ENCODE measurements at regions not wholly inside any gene's neighbourhood (a gene's known extent, or its start where the extent isn't known, plus 50 kb on each side); places are given as distances from the start of the nearest gene placed in this dataset.

DNA sequence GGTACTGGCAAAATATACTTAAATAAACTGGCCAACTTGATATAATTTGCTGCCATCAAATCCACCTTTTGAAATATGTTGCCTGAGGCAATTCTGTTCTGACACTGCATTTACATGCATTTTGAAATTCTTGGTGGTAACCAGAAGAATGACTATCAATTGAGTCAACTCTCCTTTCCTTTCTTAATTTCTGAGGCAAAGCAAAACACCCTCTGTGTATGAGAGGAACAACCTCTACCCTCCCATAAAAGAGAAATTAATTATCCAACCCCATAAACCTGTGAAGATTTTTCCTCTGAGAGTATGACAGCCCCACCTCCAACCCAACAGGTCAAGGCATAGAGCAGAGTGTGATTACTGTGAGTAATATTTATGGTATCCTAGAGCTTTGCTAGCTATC lies 286.8 kb downstream of the NR2F1-AS1 start:
- DNase-seq = no peak
- no peaks in the 10 kb centered on the region for H3K36me3 Mint-ChIP-seq (ENCODE audit: unreplicated experiment)
- H3K9me3 Mint-ChIP-seq (ENCODE audit: unreplicated experiment) = no peaks in the 10 kb centered on the region
- H3K4me3 Mint-ChIP-seq (ENCODE audit: unreplicated experiment) = no peak overlapping the region
- H3K4me1 Mint-ChIP-seq (ENCODE audit: low read depth, unreplicated experiment) = no peaks in the 10 kb centered on the region
- TF ChIP-seq, protein P1, sequence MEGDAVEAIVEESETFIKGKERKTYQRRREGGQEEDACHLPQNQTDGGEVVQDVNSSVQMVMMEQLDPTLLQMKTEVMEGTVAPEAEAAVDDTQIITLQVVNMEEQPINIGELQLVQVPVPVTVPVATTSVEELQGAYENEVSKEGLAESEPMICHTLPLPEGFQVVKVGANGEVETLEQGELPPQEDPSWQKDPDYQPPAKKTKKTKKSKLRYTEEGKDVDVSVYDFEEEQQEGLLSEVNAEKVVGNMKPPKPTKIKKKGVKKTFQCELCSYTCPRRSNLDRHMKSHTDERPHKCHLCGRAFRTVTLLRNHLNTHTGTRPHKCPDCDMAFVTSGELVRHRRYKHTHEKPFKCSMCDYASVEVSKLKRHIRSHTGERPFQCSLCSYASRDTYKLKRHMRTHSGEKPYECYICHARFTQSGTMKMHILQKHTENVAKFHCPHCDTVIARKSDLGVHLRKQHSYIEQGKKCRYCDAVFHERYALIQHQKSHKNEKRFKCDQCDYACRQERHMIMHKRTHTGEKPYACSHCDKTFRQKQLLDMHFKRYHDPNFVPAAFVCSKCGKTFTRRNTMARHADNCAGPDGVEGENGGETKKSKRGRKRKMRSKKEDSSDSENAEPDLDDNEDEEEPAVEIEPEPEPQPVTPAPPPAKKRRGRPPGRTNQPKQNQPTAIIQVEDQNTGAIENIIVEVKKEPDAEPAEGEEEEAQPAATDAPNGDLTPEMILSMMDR (IDR thresholded peaks at IDR 0.05; ENCODE audit: partially characterized antibody, unreplicated experiment) = no peak
- H3K27ac Mint-ChIP-seq (ENCODE audit: unreplicated experiment) = no peak overlapping the region
- no peaks in the 10 kb centered on the region for H3K27me3 Mint-ChIP-seq (ENCODE audit: unreplicated experiment)

DNA sequence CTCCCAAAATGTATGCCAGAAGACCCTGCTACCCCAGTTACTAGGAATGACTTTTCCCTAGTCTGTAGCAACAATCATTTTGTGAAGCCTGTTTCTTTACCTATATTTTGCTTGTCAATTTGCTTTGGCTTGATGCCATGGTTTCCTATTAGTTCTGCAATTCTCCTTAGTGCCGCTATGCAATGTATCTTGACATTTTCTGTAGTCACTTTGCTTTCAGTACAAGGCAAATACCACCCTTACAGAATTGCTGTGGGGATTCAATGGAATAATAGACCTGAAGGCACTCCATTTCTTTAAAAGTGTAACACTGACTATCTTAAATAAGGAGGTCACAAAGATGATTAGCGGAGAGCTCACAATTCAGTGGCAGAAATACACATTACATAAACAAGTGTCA lies 291.1 kb downstream of the NR2F1-AS1 start:
- Mint-ChIP-seq H3K4me1 (ENCODE audit: low read depth, unreplicated experiment) (no peaks in the 10 kb centered on the region), H3K9me3 (ENCODE audit: unreplicated experiment) (no peaks in the 10 kb centered on the region), H3K27me3 (ENCODE audit: unreplicated experiment) (no peaks in the 10 kb centered on the region), H3K27ac (ENCODE audit: unreplicated experiment) (no peak overlapping the region), H3K4me3 (ENCODE audit: unreplicated experiment) (no peak overlapping the region), H3K36me3 (ENCODE audit: unreplicated experiment) (peaks cover 7% of the 10 kb centered on the region)
- TF ChIP-seq, protein P1 (IDR thresholded peaks at IDR 0.05; ENCODE audit: partially characterized antibody, unreplicated experiment) = no peak
- DNase-seq = no peak

DNA sequence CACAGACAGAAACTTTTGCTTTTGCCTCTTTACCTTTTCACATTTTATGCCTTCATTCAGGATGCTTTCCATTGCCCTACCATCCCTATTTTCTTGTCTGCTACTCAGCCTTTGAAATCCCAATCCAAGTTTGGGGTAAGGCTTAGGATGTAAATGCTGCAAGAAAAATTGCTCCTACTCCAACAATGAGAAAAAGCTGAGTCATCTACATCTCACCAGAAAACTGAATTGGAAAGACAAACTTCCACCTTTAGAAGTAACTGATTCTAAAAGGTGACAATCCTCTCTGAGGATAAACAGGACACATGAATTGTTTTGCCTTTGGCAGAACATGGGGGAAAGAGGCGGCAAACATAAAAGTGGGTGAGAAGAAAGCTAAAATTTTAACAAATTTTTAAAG lies 295.6 kb downstream of the NR2F1-AS1 start:
- Mint-ChIP-seq H3K4me1 (ENCODE audit: low read depth, unreplicated experiment) (peaks cover 6% of the 10 kb centered on the region), H3K9me3 (ENCODE audit: unreplicated experiment) (no peaks in the 10 kb centered on the region), H3K36me3 (ENCODE audit: unreplicated experiment) (peaks cover 7% of the 10 kb centered on the region), H3K27me3 (ENCODE audit: unreplicated experiment) (no peaks in the 10 kb centered on the region), H3K4me3 (ENCODE audit: unreplicated experiment) (no peak overlapping the region), H3K27ac (ENCODE audit: unreplicated experiment) (no peak overlapping the region)
- TF ChIP-seq, protein P1 (IDR thresholded peaks at IDR 0.05; ENCODE audit: partially characterized antibody, unreplicated experiment) = no peak
- DNase-seq = no peak

DNA sequence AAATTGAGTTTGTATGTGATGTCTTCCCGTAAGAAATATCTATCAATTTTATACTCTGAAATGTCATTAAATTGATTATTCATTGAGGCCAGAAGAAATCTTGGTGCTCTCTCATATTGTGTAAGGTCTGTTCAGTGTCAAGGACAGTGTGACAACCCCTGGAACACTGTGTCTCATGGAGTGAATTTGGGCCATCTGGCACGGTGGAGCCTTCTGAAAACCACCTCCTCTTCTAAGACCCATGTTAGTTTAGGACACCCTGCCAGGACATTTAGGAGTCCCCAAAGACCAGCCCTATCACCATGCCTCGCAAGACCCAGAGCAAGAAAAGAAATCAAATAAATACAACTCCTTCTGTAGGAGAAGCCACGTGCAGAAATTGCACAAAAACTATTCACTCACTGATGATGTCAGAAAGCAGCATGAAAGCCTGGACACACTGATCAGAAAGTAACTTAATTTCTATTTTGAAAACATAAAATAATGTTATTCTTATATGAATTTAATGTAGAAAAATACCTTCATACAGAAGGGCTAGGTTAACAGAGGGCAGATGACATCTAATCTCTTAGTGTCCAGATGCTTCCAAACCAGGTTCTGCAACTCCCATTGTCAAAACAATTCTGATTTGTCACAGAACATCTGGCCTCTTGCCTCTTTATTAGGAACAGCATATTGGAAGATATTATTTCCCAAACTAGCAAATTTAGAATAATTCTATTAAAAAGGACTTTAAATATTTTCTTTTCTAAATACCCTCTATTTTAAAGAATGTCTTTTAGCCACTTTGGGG lies 298.8 kb downstream of the NR2F1-AS1 start:
- Mint-ChIP-seq H3K9me3 (ENCODE audit: unreplicated experiment) (no peaks in the 10 kb centered on the region), H3K4me1 (ENCODE audit: low read depth, unreplicated experiment) (peaks cover 6% of the 10 kb centered on the region), H3K4me3 (ENCODE audit: unreplicated experiment) (no peak overlapping the region), H3K27me3 (ENCODE audit: unreplicated experiment) (no peaks in the 10 kb centered on the region), H3K27ac (ENCODE audit: unreplicated experiment) (no peak overlapping the region), H3K36me3 (ENCODE audit: unreplicated experiment) (peaks cover 6% of the 10 kb centered on the region)
- DNase-seq = no peak
- TF ChIP-seq, protein P1 (IDR thresholded peaks at IDR 0.05; ENCODE audit: partially characterized antibody, unreplicated experiment) = no peak

DNA sequence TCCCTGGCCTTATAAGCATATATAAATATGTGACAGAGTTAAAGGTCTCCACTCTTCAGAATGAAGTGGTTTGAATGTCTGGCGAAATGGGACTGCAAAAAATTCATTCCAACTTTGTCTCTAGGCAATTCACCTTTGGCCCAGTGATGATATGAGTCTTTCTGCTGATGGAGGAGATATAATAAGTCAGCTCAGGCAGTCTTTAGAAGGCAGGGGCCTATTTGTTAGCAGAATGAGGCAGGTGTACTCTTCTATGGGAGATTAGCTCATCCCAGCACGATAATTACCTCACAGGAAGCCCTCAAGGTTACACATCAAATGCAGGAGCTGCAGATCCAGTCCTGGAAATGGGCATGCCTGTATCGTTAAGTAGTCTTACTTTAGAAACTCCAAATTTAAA lies 300.5 kb downstream of the NR2F1-AS1 start:
- Mint-ChIP-seq H3K9me3 (ENCODE audit: unreplicated experiment) (no peaks in the 10 kb centered on the region), H3K36me3 (ENCODE audit: unreplicated experiment) (no peaks in the 10 kb centered on the region), H3K27ac (ENCODE audit: unreplicated experiment) (no peak overlapping the region), H3K4me3 (ENCODE audit: unreplicated experiment) (no peak overlapping the region), H3K4me1 (ENCODE audit: low read depth, unreplicated experiment) (peaks cover 6% of the 10 kb centered on the region), H3K27me3 (ENCODE audit: unreplicated experiment) (no peaks in the 10 kb centered on the region)
- no peak for DNase-seq
- TF ChIP-seq, protein P1 (IDR thresholded peaks at IDR 0.05; ENCODE audit: partially characterized antibody, unreplicated experiment) = no peak

All from glutamatergic neuron (in vitro differentiated cells).